ENCODE measurements at regions not wholly inside any gene's neighbourhood (a gene's known extent, or its start where the extent isn't known, plus 50 kb on each side); places are given as distances from the start of the nearest gene placed in this dataset.

- Histone ChIP-seq H3K9me3 (ENCODE audit: control insufficient read depth, insufficient read depth, low read length) (no peaks in the 10 kb centered on the region), H3K9ac (ENCODE audit: low read depth, low read length) (no peak overlapping the region), H3K4me1 (ENCODE audit: insufficient read depth, low read length) (peaks cover 32% of the 10 kb centered on the region), H3K36me3 (ENCODE audit: insufficient read depth, low read length) (no peaks in the 10 kb centered on the region)
These were observed 106.3 kb downstream of the C9orf152 start for GRCh38 chr9:110101531-110102161.

- H3K4me1 ChIP-seq (ENCODE audit: insufficient read depth, low read length) = peaks cover 36% of the 10 kb centered on the region
- H3K9me3 ChIP-seq (ENCODE audit: control insufficient read depth, insufficient read depth, low read length) = no peaks in the 10 kb centered on the region
- H3K36me3 ChIP-seq (ENCODE audit: insufficient read depth, low read length) = no peaks in the 10 kb centered on the region
- no peak overlapping the region for H3K9ac ChIP-seq (ENCODE audit: low read depth, low read length)
These were observed 104.7 kb downstream of the C9orf152 start for GRCh38 chr9:110103257-110103656.

GRCh38 chr9:110104261-110104809 is 103.6 kb downstream of the C9orf152 start:
- no peaks in the 10 kb centered on the region for H3K9me3 ChIP-seq (ENCODE audit: control insufficient read depth, insufficient read depth, low read length)
- no peaks in the 10 kb centered on the region for H3K36me3 ChIP-seq (ENCODE audit: insufficient read depth, low read length)
- H3K9ac ChIP-seq (ENCODE audit: low read depth, low read length) = no peak overlapping the region
- H3K4me1 ChIP-seq (ENCODE audit: insufficient read depth, low read length) = peaks cover 27% of the 10 kb centered on the region

GRCh38 chr9:110105107-110105506 is 102.9 kb downstream of the C9orf152 start:
- H3K9ac ChIP-seq (ENCODE audit: low read depth, low read length) = no peak overlapping the region
- H3K4me1 ChIP-seq (ENCODE audit: insufficient read depth, low read length) = peaks cover 25% of the 10 kb centered on the region
- H3K9me3 ChIP-seq (ENCODE audit: control insufficient read depth, insufficient read depth, low read length) = no peaks in the 10 kb centered on the region
- H3K36me3 ChIP-seq (ENCODE audit: insufficient read depth, low read length) = no peaks in the 10 kb centered on the region

- Histone ChIP-seq H3K36me3 (ENCODE audit: insufficient read depth, low read length) (no peaks in the 10 kb centered on the region), H3K9ac (ENCODE audit: low read depth, low read length) (no peak overlapping the region), H3K9me3 (ENCODE audit: control insufficient read depth, insufficient read depth, low read length) (no peaks in the 10 kb centered on the region), H3K4me1 (ENCODE audit: insufficient read depth, low read length) (peaks cover 30% of the 10 kb centered on the region)
These were observed 101.3 kb downstream of the C9orf152 start for GRCh38 chr9:110106661-110107060.

GRCh38 chr9:110109333-110110092 is 98.4 kb downstream of the C9orf152 start:
- Histone ChIP-seq H3K4me1 (ENCODE audit: insufficient read depth, low read length) (peaks cover 29% of the 10 kb centered on the region), H3K9ac (ENCODE audit: low read depth, low read length) (no peak overlapping the region), H3K9me3 (ENCODE audit: control insufficient read depth, insufficient read depth, low read length) (no peaks in the 10 kb centered on the region), H3K36me3 (ENCODE audit: insufficient read depth, low read length) (no peaks in the 10 kb centered on the region)

- Histone ChIP-seq H3K9me3 (ENCODE audit: control insufficient read depth, insufficient read depth, low read length) (no peaks in the 10 kb centered on the region), H3K36me3 (ENCODE audit: insufficient read depth, low read length) (no peaks in the 10 kb centered on the region), H3K9ac (ENCODE audit: low read depth, low read length) (no peak overlapping the region), H3K4me1 (ENCODE audit: insufficient read depth, low read length) (peaks cover 25% of the 10 kb centered on the region)
These were observed 97.8 kb downstream of the C9orf152 start for GRCh38 chr9:110110154-110110553.

- Histone ChIP-seq H3K9me3 (ENCODE audit: control insufficient read depth, insufficient read depth, low read length) (no peaks in the 10 kb centered on the region), H3K9ac (ENCODE audit: low read depth, low read length) (no peak overlapping the region), H3K36me3 (ENCODE audit: insufficient read depth, low read length) (no peaks in the 10 kb centered on the region), H3K4me1 (ENCODE audit: insufficient read depth, low read length) (peaks cover 24% of the 10 kb centered on the region)
These were observed 96.1 kb downstream of the C9orf152 start for GRCh38 chr9:110111868-110112267.

GRCh38 chr9:110112792-110113191 is 95.2 kb downstream of the C9orf152 start:
- H3K36me3 ChIP-seq (ENCODE audit: insufficient read depth, low read length) = no peaks in the 10 kb centered on the region
- no peak overlapping the region for H3K9ac ChIP-seq (ENCODE audit: low read depth, low read length)
- no peaks in the 10 kb centered on the region for H3K9me3 ChIP-seq (ENCODE audit: control insufficient read depth, insufficient read depth, low read length)
- H3K4me1 ChIP-seq (ENCODE audit: insufficient read depth, low read length) = peaks cover 23% of the 10 kb centered on the region

GRCh38 chr9:110114086-110114858 is 93.7 kb downstream of the C9orf152 start:
- Histone ChIP-seq H3K4me1 (ENCODE audit: insufficient read depth, low read length) (peaks cover 22% of the 10 kb centered on the region), H3K9me3 (ENCODE audit: control insufficient read depth, insufficient read depth, low read length) (no peaks in the 10 kb centered on the region), H3K9ac (ENCODE audit: low read depth, low read length) (no peak overlapping the region), H3K36me3 (ENCODE audit: insufficient read depth, low read length) (no peaks in the 10 kb centered on the region)

GRCh38 chr9:110114859-110115201 is 93.1 kb downstream of the C9orf152 start:
- H3K4me1 ChIP-seq (ENCODE audit: insufficient read depth, low read length) = peaks cover 20% of the 10 kb centered on the region
- H3K9ac ChIP-seq (ENCODE audit: low read depth, low read length) = no peak overlapping the region

GRCh38 chr9:110115341-110115820 is 92.6 kb downstream of the C9orf152 start:
- Histone ChIP-seq H3K9ac (ENCODE audit: low read depth, low read length) (no peak overlapping the region), H3K9me3 (ENCODE audit: control insufficient read depth, insufficient read depth, low read length) (no peaks in the 10 kb centered on the region), H3K4me1 (ENCODE audit: insufficient read depth, low read length) (peaks cover 20% of the 10 kb centered on the region), H3K36me3 (ENCODE audit: insufficient read depth, low read length) (no peaks in the 10 kb centered on the region)

More at GRCh38 chr9:110114859-110115201, 93.1 kb downstream of the C9orf152 start:
- no peaks in the 10 kb centered on the region for H3K9me3 ChIP-seq (ENCODE audit: control insufficient read depth, insufficient read depth, low read length)
- no peaks in the 10 kb centered on the region for H3K36me3 ChIP-seq (ENCODE audit: insufficient read depth, low read length)

- Histone ChIP-seq H3K9me3 (ENCODE audit: control insufficient read depth, insufficient read depth, low read length) (no peaks in the 10 kb centered on the region), H3K36me3 (ENCODE audit: insufficient read depth, low read length) (no peaks in the 10 kb centered on the region), H3K4me1 (ENCODE audit: insufficient read depth, low read length) (peaks cover 20% of the 10 kb centered on the region), H3K9ac (ENCODE audit: low read depth, low read length) (no peak overlapping the region)
These were observed 92.0 kb downstream of the C9orf152 start for GRCh38 chr9:110115826-110116542.

GRCh38 chr9:110116543-110116885 is 91.4 kb downstream of the C9orf152 start:
- H3K36me3 ChIP-seq (ENCODE audit: insufficient read depth, low read length) = no peaks in the 10 kb centered on the region
- peaks cover 17% of the 10 kb centered on the region for H3K4me1 ChIP-seq (ENCODE audit: insufficient read depth, low read length)
- H3K9ac ChIP-seq (ENCODE audit: low read depth, low read length) = no peak overlapping the region

More at GRCh38 chr9:110116543-110116885, 91.4 kb downstream of the C9orf152 start:
- H3K9me3 ChIP-seq (ENCODE audit: control insufficient read depth, insufficient read depth, low read length) = no peaks in the 10 kb centered on the region
